ENCODE measurements at regions not wholly inside any gene's neighbourhood (a gene's known extent, or its start where the extent isn't known, plus 50 kb on each side); places are given as distances from the start of the nearest gene placed in this dataset.
A peak's percentile ranks its signal among the peaks of the same experiment; 100 is the strongest.

DNA sequence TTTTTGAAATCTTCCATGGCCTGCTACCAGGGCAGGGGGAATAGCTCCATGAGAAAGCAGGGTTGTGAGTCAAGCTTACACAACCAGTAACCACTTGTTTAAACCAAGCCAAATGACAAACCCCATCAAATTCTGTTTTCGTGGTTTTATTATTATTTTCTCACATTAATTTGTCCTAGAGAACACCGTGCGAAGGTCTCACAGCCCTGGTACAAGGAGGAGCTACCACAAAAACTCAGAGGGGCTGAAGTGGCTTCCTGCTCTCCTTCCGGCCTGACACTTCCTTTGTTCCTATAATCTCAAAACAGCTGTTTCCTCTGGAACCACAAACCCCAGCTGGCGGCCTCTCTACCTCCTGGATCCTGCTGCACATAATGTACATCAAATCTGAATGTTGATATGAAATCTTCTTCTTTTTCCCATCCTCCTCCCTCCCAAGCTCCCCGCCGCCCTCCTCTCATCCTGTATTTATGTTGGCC is 375.9 kb downstream of the MCTP2 start:
- no peak for DNase-seq

DNA sequence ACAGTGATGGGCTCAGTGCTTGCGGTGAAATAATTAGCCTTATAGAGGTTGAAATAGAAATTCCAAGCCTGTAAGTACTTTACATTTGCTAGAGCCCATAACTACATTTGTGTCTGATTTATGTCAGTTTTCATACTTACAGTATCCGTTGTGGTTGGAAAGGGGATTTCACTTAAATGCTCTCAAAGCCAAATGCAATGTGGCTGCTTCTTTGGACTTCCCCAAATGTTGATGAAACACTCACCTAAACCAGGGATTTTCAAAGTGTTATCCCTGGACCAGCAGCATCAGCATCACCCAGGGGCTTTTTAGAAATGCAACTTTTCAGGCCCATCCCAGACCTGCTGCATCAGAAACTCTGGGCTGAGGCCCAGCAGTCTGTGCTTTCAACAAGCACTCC is 378.7 kb downstream of the MCTP2 start:
- no peak for DNase-seq

DNA sequence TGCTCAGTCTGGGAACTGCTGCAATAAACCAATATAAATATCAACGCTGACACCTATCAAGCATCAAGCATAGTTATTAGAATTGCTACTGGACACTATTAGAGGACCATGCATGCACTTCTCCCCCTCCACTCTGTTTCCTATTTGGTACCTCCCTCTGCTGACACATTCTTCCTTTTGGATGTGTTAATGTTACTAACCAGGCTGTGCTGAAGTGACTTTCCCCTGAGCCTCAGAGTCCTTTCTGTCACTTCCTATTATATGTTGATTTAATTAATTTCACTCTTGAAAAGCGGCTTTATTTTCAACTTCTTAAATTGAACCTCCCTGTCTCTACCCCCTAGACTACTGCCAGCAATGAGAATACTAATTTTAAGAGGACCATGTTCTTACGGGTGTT is 379.1 kb downstream of the MCTP2 start:
- DNase-seq = no peak

DNA sequence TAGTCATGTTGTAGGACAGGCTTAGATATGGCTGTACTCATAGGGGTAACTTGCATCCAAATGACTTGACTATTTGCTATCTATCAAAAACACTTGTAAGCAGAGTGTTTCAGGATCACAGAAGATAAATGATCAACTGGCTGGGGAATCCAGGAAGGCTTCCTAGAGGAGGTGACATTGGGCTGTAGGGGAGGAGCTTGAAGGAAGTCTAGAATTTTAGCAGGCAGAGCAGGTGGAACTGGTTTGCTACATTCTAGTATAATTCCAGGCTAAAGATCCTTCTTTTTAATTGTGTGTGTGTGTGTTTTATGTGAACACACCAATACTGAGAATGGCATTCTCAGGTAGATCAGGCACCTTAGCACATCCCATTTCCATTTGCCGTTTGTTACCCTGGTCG is 380.3 kb downstream of the MCTP2 start:
- DNase-seq = no peak

DNA sequence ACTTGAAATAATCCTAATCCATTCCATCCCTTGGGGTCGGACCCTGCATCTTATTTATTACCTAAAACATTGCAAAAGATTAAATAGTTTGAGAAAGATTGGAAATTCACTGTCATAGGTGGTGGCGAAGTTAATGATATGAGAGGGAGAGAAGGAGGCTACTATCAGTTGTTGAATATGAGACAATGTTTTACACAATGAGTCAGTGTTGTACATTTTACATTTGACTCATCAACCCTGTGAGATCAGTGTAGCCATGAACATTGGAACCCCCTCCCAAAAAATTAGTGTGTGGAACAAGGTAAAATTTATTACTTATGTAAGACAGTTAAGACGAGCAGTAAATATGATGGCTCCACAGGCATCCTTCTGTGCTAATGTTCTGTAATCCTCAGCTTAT is 384.3 kb downstream of the MCTP2 start:
- DNase-seq = no peak

DNA sequence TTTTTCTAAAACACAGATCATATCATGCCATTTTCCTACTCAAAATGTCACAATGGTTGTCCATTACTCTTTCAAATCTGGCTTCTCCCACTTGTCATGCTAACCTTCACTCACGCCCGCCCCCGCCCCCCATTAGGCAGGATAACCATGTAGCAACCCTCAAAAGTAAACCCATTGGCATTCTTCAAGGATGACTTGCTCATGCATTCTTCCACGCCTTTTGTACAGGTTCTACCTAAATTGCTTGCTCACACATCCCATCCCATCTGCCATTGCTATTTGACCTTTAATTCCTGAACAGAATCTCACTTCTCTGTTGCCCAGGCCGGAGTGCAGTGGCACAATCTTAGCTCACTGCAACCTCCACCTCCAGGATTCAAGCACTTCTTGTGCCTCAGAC is 389.3 kb downstream of the MCTP2 start:
- no peak for DNase-seq

DNA sequence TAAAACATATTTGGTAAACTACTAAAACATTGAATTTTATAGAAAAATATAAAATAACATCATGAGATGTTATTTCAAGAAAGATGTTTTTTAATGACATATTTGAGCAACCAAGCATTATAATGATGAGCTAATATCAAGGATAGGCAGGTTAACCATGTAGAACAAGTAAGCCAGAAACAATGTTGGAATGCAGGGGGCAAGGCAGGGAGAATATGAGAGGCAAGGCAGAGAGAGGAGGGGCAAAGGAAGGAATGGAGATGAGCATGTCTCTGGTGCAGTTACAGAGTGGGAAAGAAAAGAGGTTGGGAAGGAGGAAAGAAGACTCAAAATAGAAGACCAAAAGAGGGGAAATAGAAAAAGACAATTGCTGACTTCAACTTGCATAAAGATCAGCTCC is 390.4 kb downstream of the MCTP2 start:
- DNase-seq = no peak

DNA sequence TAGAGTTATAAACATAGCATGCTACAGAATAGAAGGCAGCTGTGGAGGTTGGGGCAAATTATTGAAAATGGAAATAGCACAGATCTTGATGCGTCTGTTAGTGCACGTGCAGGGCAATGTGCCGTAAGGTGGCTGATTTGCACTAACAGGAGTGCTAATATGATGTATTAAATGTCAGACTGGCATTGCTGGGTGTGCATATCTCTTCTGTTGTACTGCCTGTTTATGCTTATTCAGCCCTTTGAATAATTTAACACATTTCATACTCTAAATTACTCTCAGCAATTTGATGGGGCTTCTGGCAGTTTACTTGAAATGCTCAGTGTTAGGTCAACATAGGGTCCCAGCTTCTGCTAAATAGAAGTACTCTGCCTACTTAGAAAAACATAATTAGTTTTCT is 395.6 kb downstream of the MCTP2 start:
- DNase-seq = no peak

DNA sequence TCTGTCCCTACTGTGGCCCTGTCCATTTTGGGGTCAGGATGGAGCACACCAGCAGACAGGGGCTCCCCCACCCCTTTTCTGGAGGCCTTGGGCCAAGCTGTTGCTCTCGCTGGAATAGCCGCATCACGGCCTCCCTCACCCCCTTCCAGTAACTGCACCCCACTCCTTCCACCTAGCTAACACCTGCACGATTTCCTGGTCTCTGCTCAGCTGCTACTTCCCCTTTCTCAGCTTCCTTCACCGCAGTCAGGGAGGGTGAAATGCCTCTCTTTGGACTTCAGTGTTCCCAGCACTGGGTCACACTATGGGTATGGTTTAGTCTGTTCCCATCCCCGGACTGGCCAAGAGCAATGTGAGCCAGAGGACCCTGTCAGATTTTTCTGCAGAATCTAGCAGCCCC is 400.2 kb downstream of the MCTP2 start:
- no peak for DNase-seq

DNA sequence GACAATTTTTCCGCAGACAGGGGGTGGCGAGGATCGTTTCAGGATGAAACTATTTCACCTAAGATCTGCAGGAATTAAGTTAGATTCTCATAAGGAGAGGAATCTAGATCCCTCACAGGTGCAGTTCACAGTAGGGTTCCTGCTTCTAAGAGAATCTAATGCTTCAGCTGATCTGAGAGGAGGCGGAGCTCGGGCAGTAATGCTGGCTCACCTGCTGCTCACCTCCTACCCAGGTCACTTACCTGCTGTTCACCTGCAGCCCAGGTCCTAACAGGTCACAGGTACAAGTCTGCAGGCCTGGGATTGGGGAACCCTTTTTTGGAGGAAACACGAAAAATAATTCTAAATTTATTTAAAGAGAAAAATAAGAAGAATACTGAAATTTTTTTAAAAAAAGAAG is 406.8 kb downstream of the MCTP2 start:
- DNase-seq = no peak

DNA sequence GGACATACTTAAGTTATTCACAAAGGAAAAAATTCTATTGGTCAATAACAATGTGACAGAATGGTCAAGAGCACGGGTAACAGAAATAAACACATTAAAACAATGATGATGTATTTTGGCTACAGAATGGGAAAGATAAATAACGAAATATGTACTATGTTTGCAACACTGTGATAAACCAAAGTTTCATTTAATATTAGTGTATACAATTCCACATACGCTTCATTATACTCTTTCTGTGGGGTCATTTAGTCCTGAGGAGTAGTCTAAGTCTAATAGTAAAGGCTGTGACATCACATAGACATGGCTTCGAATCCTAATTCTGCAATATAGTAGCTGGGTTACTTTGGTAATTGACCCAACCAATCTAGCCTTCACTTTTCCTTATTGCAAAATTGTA is 408.3 kb downstream of the MCTP2 start:
- no peak for DNase-seq

DNA sequence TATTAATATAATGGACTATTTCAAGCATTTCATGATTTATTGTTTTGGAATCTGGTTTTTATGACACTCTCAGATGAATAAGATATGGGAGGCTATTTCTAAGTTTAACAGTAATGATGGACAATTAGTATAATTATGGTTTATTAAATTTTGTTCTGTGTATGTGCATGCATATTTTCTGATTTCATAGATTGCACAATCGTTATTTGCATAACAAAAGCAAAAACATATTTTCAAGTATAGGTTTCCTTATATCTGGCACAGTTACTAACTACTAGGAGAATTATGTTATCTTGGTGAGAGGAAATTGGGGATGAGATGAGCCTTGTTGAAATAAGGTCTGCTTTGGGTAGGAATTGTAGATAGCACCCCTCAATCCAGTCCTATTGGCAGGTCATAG is 413.1 kb downstream of the MCTP2 start:
- no peak for DNase-seq

DNA sequence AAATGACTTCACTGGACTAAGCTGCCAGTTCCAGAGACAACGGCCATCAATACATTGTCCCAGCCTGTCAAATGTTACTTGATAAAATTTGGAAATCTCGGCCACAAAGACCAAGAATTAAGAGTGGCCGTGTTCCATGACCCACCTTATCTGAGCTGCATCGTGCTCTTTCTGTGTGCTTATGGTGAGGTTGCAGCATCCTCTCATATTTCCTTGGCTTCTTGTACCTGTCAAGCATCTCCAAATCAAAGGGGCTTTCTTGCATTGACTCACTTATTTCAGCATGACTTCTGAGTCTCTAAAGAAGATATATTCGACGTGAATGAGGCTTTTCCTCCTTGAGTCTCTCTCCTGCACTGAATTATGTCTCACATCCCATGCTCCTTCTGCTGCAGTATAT is 421.7 kb downstream of the MCTP2 start:
- no peak for DNase-seq

DNA sequence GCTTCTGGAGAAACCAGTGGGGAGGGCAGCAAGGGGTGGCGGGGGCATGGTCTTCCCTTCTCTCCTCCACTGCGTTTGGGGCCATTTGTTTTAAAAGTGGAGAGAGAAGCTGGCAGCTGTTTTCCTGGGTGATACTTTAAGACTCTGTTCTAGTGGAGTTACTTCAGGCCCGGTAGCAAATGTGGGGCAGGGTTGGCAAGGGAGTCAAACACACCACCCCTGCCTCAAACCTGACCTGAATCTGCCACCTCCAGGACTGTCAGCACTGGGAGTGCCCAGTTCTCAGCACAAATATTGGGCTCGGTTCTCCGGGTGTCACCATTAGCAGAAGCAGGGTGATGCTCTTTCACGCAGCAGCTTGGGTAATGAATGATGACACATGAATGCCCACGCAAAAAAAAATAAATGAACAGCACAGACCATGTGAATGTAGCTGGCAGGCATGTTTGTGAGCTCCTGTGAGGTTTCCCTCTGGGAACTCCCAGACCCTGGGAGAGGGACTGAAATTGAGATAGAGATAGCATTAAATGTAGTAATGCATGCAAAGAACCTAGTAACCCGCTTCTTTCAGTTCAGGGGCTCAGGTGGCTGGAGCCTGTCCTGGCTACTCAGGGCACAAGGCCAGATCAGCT is 424.0 kb downstream of the MCTP2 start:
- no peak for DNase-seq

DNA sequence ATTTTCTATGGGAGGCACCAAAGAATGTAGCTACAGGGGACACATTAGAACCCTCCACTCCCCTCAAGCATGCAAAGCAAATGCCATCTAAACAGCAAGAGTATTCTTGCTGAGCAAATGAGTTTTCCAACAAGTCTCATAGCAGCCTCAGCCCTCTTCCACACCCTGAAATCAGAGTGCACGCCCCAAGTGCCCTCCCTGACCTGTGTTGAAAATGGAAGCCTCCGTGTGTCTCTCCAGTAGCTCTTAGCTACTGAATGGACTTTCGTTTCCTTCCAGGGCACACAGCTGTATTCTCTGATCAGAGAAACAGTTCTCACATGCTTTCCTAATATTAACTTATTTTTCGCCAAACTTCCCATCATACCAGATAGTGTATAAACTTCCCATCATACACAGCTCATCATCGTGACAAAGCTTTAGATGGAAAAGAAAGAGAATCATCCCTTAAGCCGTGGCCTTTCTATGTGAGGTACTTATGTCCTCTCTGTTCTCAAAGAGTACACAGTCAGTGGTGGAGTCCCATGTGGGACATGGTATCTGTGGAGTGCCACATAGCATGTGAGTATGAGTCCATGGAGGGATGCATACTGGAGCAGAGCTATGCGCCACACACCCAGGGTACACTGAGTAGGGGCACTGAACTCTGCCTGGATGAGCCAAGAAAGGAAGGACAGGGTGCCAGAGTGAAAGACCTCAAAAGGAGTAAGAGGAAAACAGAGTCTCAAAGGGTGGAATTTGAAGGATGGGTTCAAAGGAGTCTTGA is 434.5 kb downstream of the MCTP2 start:
- no peak for DNase-seq

DNA sequence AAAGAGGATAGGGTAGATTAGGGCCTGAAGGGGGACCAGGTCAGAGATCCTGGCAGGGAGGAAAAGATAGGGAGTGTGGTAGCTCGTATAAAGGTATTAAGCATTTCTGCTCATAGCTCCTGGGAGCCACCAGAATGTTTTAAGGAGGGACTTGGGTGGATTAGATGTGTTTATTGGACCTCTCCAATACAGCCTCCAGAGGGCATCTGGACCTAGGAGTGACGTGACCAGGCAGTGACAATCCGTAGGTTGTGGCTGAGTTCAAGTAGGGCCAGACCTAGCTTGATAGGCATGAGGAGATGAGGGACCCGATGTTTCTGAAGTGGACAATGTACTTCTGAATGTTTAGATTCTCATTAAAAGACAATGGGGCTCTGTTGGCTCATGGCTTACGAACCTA is 435.2 kb downstream of the MCTP2 start:
- no peak for DNase-seq

DNA sequence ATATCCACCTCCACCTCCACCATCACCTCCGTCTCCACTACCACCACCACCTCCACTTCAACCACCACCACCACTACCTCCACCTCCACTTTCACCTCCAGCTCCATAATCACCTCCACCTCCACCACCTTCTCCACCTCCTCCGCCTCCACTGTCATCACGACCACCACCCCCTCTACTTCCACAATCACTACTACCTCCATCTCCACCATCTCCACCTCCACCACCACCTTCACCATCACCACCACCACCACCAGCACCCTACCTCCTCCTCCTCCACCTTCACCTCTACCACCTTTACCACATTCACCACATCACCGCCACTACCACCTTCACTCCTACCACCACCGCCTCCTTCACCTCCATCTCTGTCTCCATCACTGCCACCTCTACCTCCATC is 435.7 kb downstream of the MCTP2 start:
- no peak for DNase-seq

DNA sequence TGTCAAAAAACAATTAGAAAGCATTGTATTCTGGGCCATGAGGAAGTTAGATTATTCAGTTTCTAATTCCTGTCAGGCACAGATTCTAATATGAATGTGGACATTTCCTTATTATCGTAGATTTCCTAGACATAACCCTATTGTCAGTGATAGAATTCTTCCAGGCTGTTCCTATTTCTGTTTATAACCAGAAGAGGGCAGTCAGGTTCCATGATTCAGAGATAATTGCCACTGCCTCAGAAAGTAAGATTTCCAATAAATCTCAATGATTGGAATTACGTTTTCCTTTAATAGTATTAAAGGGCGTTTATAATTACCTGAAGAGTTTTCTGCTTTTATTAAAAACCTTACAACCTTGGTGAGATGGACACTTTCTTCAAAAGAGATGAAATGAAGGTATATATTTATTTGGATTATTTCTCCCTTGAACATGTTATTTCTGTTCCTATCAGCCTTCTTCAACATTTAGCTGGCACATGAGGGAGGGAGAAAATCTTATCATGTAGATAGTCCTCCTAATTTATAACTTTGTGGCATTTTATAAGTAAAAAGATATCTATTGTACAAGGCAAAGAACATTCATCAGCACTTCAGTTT is 439.2 kb downstream of the MCTP2 start:
- DNase-seq = peak in 1 of 2 experiments; percentile 36

DNA sequence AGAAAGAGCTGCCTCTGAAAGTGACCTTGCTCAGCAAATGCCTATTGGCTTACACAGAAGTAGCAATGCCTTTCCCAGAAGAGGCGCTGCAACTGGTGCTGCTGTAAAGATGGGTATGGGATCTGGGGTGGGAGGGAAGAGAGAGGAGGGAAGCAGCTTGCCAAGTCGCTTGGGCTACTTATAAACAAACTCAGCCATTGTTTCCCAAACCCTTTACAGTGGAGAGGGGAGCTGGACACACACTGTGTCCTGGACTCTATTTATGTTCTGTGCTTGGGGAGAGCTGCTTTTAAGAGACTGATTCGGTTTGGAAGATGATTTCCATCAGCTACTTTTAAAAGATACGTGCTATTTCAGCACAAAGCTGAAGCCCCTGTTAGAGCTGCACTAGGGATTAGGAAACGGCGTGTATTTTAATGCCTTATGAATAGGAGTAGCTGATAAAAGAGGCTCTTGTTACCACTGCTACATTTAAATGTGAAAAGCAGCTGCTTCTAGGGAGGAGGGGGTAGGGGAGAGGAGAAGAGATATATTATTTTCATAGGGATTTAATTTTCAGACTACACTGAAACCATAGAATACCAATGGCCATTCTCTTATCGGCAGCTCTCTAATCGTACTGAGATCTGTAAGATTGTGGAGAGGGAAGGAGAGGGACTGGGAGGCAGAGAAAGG is 440.6 kb downstream of the MCTP2 start:
- no peak for DNase-seq

DNA sequence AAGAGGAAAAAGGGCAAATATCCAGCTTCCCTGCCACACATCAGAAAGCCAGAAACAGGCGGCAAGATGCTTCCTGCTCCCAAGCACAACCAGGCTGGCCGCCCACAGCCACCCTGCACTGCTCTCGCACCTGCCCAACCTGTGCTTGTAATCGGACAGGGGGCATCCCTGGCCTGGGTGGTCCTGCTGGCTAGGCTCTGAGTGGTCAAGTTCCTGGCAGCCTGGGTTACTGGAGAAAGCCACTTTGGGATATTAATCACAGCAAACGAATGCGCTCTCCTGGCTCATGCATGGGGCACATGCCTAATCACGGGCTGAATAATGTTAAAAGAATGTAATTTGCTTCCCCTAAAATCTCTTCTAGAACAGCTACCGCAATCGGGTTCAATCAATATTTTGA is 442.4 kb downstream of the MCTP2 start:
- no peak for DNase-seq

DNA sequence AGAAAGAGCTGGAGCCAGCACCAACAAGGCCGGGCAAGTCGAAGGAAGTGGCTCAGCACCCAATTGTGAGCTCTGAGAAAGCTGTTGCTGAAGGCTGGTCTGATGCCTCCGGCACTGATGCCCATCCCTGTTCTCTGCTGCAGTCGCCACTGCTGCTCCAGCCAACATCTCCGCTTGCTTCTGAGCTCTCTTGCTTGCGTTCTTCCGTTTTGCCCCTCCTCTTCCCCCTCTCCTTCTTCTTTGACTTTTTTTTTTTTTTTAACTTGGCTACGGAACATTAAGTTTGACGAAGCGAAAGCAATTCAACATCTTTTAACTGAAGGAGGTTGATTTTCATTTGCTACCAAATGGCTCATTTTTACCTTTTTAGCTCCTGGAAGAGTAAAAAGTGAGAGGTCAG is 442.9 kb downstream of the MCTP2 start:
- DNase-seq = no peak

DNA sequence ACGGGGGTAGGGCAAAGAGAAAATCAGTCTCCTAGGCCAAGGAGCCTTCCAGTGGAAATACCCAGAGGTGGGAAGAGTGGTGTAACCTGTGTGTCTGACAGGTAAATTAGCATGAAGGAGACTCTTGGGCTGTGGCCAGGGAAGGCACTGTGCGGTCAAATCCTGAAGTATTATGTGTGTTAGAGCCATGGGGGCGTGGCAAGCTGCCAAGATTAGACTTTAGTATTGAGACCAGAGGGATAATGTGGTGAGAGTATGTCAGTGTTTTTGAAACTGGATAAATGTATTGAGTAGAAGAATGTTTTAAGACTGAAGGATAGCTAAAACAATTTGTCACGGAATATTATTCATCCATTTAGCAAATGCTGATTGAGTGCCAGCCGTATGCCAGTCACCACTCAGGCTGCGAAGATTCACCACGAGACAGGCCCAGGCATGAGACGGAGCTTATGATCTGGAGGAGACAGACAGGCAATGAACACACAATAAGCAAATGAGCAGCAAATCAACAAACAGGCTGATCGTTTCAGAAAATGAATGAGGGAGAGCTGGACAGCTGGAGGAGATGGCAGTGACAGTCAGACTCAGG is 445.9 kb downstream of the MCTP2 start:
- no peak for DNase-seq

DNA sequence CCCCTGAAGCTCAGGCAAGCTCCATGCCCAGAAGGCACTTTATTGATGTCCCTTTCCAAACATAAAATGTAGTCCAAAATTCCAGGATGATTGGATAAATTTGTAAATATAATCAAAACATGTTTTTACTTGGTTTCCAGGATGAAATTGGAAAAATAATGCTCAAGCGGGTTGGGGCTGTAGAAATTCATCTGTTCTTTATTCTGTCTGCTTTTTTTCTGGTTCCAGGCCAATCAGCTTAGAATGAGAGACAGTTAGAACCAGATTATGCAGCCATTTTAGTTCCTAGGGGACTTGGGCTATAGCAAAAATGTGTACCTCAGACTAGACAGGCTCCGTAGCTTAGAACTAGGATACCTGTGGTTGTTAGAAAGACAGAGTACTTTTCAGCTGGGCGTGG is 450.8 kb downstream of the MCTP2 start:
- no peak for DNase-seq

DNA sequence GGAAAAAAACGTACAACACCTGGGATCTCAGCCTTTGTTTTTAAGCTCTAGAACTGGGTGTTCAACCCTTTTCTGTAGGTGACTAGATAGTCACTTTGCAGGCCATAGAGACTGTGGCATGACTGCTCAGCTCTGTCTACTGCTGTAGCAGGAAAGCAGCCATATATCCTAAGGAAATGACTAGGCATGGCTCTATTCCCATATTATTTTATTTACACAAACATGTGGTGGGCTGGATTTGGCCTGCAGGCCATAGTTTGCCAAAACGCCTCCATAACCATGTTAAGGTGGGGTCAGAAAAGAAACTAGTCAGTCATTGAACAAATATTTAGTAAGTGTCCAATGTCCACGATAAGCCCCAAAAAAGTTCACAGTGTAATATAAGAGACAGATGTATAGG is 452.5 kb downstream of the MCTP2 start:
- DNase-seq = no peak
